ENCODE measurements at regions not wholly inside any gene's neighbourhood (a gene's known extent, or its start where the extent isn't known, plus 50 kb on each side); places are given as distances from the start of the nearest gene placed in this dataset.

DNA sequence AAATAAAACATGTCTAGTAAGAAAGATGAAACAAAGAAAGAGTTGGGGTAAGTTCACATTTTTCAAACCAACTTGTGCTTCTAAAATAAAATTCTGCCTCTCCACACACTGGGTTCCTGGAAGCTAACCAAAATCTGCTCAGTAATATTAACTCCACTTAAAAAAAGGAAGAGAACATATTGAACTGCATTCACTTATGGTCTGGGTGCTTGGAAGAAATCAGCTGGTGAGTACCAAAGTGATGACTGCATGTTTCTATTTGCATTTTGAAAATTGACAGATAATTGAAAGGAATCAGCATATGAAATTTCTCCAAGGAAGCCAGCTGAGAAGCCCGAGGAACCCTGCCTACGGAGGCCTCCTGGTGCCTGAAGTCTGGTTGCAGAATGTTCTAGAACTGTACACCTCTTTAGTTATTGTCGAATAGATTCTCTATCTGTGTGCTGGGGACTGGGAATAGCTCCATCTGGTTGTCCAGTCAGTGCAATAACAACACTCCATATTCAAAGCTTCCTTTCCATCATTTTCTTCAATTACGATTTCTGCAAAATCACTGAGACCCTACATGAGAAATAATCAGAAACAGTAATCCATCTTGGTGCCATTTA lies 836.1 kb downstream of the VRK1 start:
- Histone ChIP-seq H3K9me3 (0 out of 2 replicates have a peak, but pooled peaks cover 3% of the 10 kb centered on the region), H3K9me2 (no peaks in the 10 kb centered on the region), H3K4me1 (ENCODE audit: control insufficient read depth in 1 of 2, insufficient read depth in 2 of 2, low read depth in 1 of 2, low read length in 1 of 2) (no peaks in the 10 kb centered on the region), H4K20me1 (ENCODE audit: insufficient read depth) (no peaks in the 10 kb centered on the region), H3K27ac (ENCODE audit: low read depth in 2 of 2, low read length in 1 of 2) (no peak overlapping the region), H3K9ac (no peak overlapping the region), H3K36me3 (replicated peaks in 1 of 2; ENCODE audit: control insufficient read depth in 1 of 2, insufficient read depth in 2 of 2, low read length in 1 of 2) (no peaks in the 10 kb centered on the region), H3K27me3 (ENCODE audit: insufficient read depth) (no peaks in the 10 kb centered on the region), H3F3A (replicated peaks; ENCODE audit: insufficient read depth) (no peaks in the 10 kb centered on the region), H3K79me2 (ENCODE audit: insufficient read depth) (no peaks in the 10 kb centered on the region), H2AFZ (ENCODE audit: low read depth) (no peak overlapping the region), H3K4me3 (ENCODE audit: low read depth in 2 of 2, low read length in 1 of 2) (no peak overlapping the region), H3K4me2 (no peak overlapping the region)
- CTCF ChIA-PET = no interaction called here
- DNase-seq = no peak
- TF ChIP-seq, protein P1, sequence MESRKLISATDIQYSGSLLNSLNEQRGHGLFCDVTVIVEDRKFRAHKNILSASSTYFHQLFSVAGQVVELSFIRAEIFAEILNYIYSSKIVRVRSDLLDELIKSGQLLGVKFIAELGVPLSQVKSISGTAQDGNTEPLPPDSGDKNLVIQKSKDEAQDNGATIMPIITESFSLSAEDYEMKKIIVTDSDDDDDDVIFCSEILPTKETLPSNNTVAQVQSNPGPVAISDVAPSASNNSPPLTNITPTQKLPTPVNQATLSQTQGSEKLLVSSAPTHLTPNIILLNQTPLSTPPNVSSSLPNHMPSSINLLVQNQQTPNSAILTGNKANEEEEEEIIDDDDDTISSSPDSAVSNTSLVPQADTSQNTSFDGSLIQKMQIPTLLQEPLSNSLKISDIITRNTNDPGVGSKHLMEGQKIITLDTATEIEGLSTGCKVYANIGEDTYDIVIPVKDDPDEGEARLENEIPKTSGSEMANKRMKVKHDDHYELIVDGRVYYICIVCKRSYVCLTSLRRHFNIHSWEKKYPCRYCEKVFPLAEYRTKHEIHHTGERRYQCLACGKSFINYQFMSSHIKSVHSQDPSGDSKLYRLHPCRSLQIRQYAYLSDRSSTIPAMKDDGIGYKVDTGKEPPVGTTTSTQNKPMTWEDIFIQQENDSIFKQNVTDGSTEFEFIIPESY (IDR thresholded peaks at IDR 0.05; ENCODE audit: borderline replicate concordance, low read depth) = no peak
- TF ChIP-seq YY1 (IDR thresholded peaks at IDR 0.05; ENCODE audit: low read depth) (no peak), FOSL2 (IDR thresholded peaks at IDR 0.05; ENCODE audit: borderline replicate concordance, low read depth) (no peak), RXRA (IDR thresholded peaks at IDR 0.05; ENCODE audit: borderline replicate concordance, low read depth) (no peak), CTCF (IDR thresholded peaks at IDR 0.05) (no peak), EP300 (IDR thresholded peaks at IDR 0.05; ENCODE audit: borderline replicate concordance in 1 of 2, low read depth in 1 of 2, low read length in 1 of 2) (no peak), USF1 (IDR thresholded peaks at IDR 0.05; ENCODE audit: borderline replicate concordance, low read depth) (no peak), TCF12 (IDR thresholded peaks at IDR 0.05) (no peak), MAX (IDR thresholded peaks at IDR 0.05; ENCODE audit: low read depth) (no peak), JUND (IDR thresholded peaks at IDR 0.05) (no peak), RAD21 (IDR thresholded peaks at IDR 0.05; ENCODE audit: low read length) (no peak), RCOR1 (IDR thresholded peaks at IDR 0.05; ENCODE audit: low read length) (no peak)
- TF ChIP-seq, protein P2, sequence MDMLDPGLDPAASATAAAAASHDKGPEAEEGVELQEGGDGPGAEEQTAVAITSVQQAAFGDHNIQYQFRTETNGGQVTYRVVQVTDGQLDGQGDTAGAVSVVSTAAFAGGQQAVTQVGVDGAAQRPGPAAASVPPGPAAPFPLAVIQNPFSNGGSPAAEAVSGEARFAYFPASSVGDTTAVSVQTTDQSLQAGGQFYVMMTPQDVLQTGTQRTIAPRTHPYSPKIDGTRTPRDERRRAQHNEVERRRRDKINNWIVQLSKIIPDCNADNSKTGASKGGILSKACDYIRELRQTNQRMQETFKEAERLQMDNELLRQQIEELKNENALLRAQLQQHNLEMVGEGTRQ (IDR thresholded peaks at IDR 0.05; ENCODE audit: borderline replicate concordance, low read depth, low read length) = no peak
- 3% methylated on average over 4 of the region's 4 CpGs for WGBS (ENCODE audit: low lambda C conversion rate)
- POLR2A ChIA-PET = no interaction called here

Data from SK-N-SH (cell line).